GM23338 (cell line): ENCODE measurements at regions not wholly inside any gene's neighbourhood (a gene's known extent, or its start where the extent isn't known, plus 50 kb on each side); places are given as distances from the start of the nearest gene placed in this dataset.

Experiments
- ATAC-seq: fragments of 200-7000 bp; cut with Tn5 transposase; 3 replicates; pipeline ENCODE4 v1.9.1; 2020
- DNase-seq: peaks from one replicate; pipeline ENCODE4 v3.0.0-alpha.2; 2015; ENCODE audit warnings: low spot score
- H2AFZ ChIP-seq: fragments of 200-600 bp; sonication (generic); 2 replicates; pipeline ENCODE4 v1.8.0; 2016; ENCODE audit warnings: antibody characterized with exemption, mild to moderate bottlenecking, moderate library complexity
- H3F3A ChIP-seq: fragments of 200-600 bp; sonication (generic); replicated peaks from 2 replicates; pipeline ENCODE4 v1.8.0; 2017; ENCODE audit warnings: antibody characterized with exemption, mixed run types, low read depth
- H3K27ac ChIP-seq: fragments of 200-600 bp; sonication (generic); 2 replicates; pipeline ENCODE4 v1.6.1; 2016; ENCODE audit warnings: low read depth
- H3K27me3 ChIP-seq: fragments of 200-600 bp; sonication (generic); 2 replicates; pipeline ENCODE4 v1.8.0; 2016; ENCODE audit warnings: mild to moderate bottlenecking, mixed run types, moderate library complexity; ENCODE audit not compliant: insufficient read depth
- H3K36me3 ChIP-seq: fragments of 200-600 bp; sonication (generic); 2 replicates; pipeline ENCODE4 v1.8.0; 2016; ENCODE audit warnings: mild to moderate bottlenecking; ENCODE audit not compliant: insufficient read depth
- H3K4me1 ChIP-seq: fragments of 200-600 bp; sonication (generic); 2 replicates; pipeline ENCODE4 v1.8.0; 2016; ENCODE audit warnings: mild to moderate bottlenecking, moderate library complexity; ENCODE audit not compliant: insufficient read depth
- H3K4me2 ChIP-seq: fragments of 200-600 bp; sonication (generic); 2 replicates; pipeline ENCODE4 v1.7.1; 2017; ENCODE audit warnings: mixed run types
- H3K4me3 ChIP-seq: fragments of 200-600 bp; sonication (generic); 2 replicates; pipeline ENCODE4 v1.6.1; 2016; ENCODE audit warnings: mixed run types
- H3K79me2 ChIP-seq: fragments of 200-600 bp; sonication (generic); replicated peaks from 2 replicates; pipeline ENCODE4 v1.8.0; 2017; ENCODE audit warnings: mild to moderate bottlenecking; ENCODE audit not compliant: insufficient read depth
- H3K9me2 ChIP-seq: fragments of 200-600 bp; sonication (generic); 2 replicates; pipeline ENCODE4 v1.8.0; 2017; ENCODE audit not compliant: insufficient read depth
- H4K20me1 ChIP-seq: fragments of 200-600 bp; sonication (generic); replicated peaks from 2 replicates; pipeline ENCODE4 v1.8.0; 2017; ENCODE audit warnings: mild to moderate bottlenecking; ENCODE audit not compliant: insufficient read depth
- H3K27ac Mint-ChIP-seq: 2 replicates; pipeline ENCODE4 v1.8.0; 2020; ENCODE audit warnings: inconsistent platforms, mild to moderate bottlenecking, moderate library complexity, mixed read lengths
- H3K27me3 Mint-ChIP-seq: 3 replicates; pipeline ENCODE4 v1.8.0; 2022; ENCODE audit warnings: low read depth, mild to moderate bottlenecking, moderate library complexity, mixed read lengths, inconsistent platforms; ENCODE audit not compliant: insufficient read depth, poor library complexity
- H3K36me3 Mint-ChIP-seq: 3 replicates; pipeline ENCODE4 v1.8.0; 2021; ENCODE audit warnings: low read depth, mild to moderate bottlenecking, inconsistent platforms, moderate library complexity, mixed read lengths
- H3K4me1 Mint-ChIP-seq: 3 replicates; pipeline ENCODE4 v1.8.0; 2020; ENCODE audit warnings: mild to moderate bottlenecking, inconsistent platforms, mixed read lengths
- H3K4me3 Mint-ChIP-seq: 3 replicates; pipeline ENCODE4 v1.8.0; 2021; ENCODE audit warnings: moderate library complexity, mild to moderate bottlenecking, inconsistent platforms, mixed read lengths
- H3K9me3 Mint-ChIP-seq: 3 replicates; pipeline ENCODE4 v1.8.0; 2020; ENCODE audit warnings: moderate library complexity, mild to moderate bottlenecking, inconsistent platforms, mixed read lengths
- CREB1 ChIP-seq: fragments of 250-450 bp; sonication (Bioruptor Pico); IDR thresholded peaks from 2 replicates; pipeline ENCODE4 v1.5.0; 2020; ENCODE audit warnings: low read depth, mild to moderate bottlenecking, moderate library complexity
- EZH2 ChIP-seq: fragments of 200-600 bp; sonication (generic); IDR thresholded peaks from one replicate; pipeline ENCODE4 v1.8.0; 2017; ENCODE audit warnings: antibody characterized with exemption, mild to moderate bottlenecking, low read depth; ENCODE audit not compliant: unreplicated experiment
- EZH2phosphoT487 ChIP-seq: fragments of 200-600 bp; sonication (generic); IDR thresholded peaks from one replicate; pipeline ENCODE4 v1.8.1; 2018; ENCODE audit warnings: antibody characterized with exemption; ENCODE audit not compliant: unreplicated experiment
- JUNB ChIP-seq: IDR thresholded peaks from one replicate; pipeline ENCODE4 v1.6.1; 2016; ENCODE audit warnings: antibody characterized with exemption; ENCODE audit not compliant: unreplicated experiment
- NANOG ChIP-seq: IDR thresholded peaks from 2 replicates; pipeline ENCODE4 v1.6.1; 2016; ENCODE audit warnings: antibody characterized with exemption, borderline replicate concordance
- POLR2AphosphoS5 ChIP-seq: IDR thresholded peaks from 2 replicates; pipeline ENCODE4 v1.6.1; 2016; ENCODE audit warnings: antibody characterized with exemption, low read depth
- STAT1 ChIP-seq: IDR thresholded peaks from one replicate; pipeline ENCODE4 v1.6.1; 2016; ENCODE audit warnings: antibody characterized with exemption; ENCODE audit not compliant: unreplicated experiment
- ZNF114 ChIP-seq: fragments of 250-450 bp; sonication (Bioruptor Pico); IDR thresholded peaks from 2 replicates; pipeline ENCODE4 v1.5.0; 2020; ENCODE audit warnings: mild to moderate bottlenecking, moderate library complexity
- ZNF331 ChIP-seq: fragments of 250-450 bp; sonication (Bioruptor Pico); IDR thresholded peaks from 2 replicates; pipeline ENCODE4 v1.5.0; 2020; ENCODE audit warnings: low read depth, mild to moderate bottlenecking, moderate library complexity
- TF ChIP-seq, protein P1 (sequence below): fragments of 250-450 bp; sonication (Bioruptor Pico); IDR thresholded peaks from 2 replicates; pipeline ENCODE4 v1.5.0; 2020; ENCODE audit warnings: mild to moderate bottlenecking, moderate library complexity
- TF ChIP-seq, protein P2 (sequence below), 2 experiments: fragments of 200-600 bp in 1 of 2; sonication (generic) in 1 of 2; conservative IDR thresholded peaks; 2 replicates each; pipeline versions ENCODE4 v1.5.1 to v1.6.1; 2016 to 2017; ENCODE audit warnings: antibody characterized with exemption in 2 of 2, low read depth in 2 of 2, mild to moderate bottlenecking in 2 of 2, moderate library complexity in 1 of 2
- TF ChIP-seq, protein P3 (sequence below): IDR thresholded peaks from 2 replicates; pipeline ENCODE4 v1.6.1; 2016; ENCODE audit warnings: antibody characterized with exemption
- TF ChIP-seq, protein P4 (sequence below): IDR thresholded peaks from one replicate; pipeline ENCODE4 v1.6.1; 2018; ENCODE audit warnings: antibody characterized with exemption; ENCODE audit not compliant: unreplicated experiment

DNA sequence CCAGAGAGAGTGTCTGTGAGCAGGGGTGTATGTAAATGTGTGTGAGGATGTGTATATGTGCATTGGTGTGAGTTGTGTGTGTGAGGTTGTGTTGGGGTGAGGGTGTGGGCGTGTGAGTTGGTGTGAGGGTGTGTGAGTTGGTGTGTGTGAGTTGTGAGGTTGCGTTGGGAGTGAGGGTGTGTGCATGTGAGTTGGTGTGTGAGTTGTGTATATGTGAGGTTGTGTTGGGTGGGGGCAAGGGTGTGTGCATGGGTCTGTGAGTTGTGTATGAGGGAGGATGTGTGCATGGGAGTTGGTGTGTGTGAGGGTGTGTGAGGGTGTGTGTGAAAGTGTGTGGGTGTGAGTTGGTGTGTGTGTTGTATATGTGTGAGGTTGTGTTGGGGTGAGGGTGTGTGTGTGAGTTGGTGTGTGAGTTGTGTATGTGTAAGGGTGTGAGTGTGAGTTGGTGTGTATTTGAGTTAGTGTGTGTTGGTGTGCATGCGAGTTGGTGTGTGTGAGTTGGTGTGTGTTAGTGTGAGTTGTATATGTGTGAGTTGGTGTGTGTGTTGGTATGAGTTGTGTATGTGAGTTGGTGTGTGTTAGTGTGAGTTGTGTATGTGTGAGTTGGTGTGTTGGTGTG lies 161.6 kb upstream of the IER5L start:
- no peak for ATAC-seq
- Histone ChIP-seq H2AFZ (no peak overlapping the region), H4K20me1 (no peaks in the 10 kb centered on the region), H3K9me2 (no peaks in the 10 kb centered on the region), H3K4me1 (peaks cover 36% of the 10 kb centered on the region), H3K4me2 (no peak overlapping the region), H3K4me3 (no peak overlapping the region), H3F3A (peaks cover 31% of the 10 kb centered on the region), H3K27ac (no peak overlapping the region), H3K36me3 (no peaks in the 10 kb centered on the region), H3K27me3 (no peaks in the 10 kb centered on the region), H3K79me2 (no peaks in the 10 kb centered on the region)
- DNase-seq: no peak
- no peaks in the 10 kb centered on the region for H3K9me3 Mint-ChIP-seq
- no peak overlapping the region for H3K27ac Mint-ChIP-seq
- no peak for TF ChIP-seq CREB1 (CRISPR knock-in tag)
- TF ChIP-seq, protein P1, sequence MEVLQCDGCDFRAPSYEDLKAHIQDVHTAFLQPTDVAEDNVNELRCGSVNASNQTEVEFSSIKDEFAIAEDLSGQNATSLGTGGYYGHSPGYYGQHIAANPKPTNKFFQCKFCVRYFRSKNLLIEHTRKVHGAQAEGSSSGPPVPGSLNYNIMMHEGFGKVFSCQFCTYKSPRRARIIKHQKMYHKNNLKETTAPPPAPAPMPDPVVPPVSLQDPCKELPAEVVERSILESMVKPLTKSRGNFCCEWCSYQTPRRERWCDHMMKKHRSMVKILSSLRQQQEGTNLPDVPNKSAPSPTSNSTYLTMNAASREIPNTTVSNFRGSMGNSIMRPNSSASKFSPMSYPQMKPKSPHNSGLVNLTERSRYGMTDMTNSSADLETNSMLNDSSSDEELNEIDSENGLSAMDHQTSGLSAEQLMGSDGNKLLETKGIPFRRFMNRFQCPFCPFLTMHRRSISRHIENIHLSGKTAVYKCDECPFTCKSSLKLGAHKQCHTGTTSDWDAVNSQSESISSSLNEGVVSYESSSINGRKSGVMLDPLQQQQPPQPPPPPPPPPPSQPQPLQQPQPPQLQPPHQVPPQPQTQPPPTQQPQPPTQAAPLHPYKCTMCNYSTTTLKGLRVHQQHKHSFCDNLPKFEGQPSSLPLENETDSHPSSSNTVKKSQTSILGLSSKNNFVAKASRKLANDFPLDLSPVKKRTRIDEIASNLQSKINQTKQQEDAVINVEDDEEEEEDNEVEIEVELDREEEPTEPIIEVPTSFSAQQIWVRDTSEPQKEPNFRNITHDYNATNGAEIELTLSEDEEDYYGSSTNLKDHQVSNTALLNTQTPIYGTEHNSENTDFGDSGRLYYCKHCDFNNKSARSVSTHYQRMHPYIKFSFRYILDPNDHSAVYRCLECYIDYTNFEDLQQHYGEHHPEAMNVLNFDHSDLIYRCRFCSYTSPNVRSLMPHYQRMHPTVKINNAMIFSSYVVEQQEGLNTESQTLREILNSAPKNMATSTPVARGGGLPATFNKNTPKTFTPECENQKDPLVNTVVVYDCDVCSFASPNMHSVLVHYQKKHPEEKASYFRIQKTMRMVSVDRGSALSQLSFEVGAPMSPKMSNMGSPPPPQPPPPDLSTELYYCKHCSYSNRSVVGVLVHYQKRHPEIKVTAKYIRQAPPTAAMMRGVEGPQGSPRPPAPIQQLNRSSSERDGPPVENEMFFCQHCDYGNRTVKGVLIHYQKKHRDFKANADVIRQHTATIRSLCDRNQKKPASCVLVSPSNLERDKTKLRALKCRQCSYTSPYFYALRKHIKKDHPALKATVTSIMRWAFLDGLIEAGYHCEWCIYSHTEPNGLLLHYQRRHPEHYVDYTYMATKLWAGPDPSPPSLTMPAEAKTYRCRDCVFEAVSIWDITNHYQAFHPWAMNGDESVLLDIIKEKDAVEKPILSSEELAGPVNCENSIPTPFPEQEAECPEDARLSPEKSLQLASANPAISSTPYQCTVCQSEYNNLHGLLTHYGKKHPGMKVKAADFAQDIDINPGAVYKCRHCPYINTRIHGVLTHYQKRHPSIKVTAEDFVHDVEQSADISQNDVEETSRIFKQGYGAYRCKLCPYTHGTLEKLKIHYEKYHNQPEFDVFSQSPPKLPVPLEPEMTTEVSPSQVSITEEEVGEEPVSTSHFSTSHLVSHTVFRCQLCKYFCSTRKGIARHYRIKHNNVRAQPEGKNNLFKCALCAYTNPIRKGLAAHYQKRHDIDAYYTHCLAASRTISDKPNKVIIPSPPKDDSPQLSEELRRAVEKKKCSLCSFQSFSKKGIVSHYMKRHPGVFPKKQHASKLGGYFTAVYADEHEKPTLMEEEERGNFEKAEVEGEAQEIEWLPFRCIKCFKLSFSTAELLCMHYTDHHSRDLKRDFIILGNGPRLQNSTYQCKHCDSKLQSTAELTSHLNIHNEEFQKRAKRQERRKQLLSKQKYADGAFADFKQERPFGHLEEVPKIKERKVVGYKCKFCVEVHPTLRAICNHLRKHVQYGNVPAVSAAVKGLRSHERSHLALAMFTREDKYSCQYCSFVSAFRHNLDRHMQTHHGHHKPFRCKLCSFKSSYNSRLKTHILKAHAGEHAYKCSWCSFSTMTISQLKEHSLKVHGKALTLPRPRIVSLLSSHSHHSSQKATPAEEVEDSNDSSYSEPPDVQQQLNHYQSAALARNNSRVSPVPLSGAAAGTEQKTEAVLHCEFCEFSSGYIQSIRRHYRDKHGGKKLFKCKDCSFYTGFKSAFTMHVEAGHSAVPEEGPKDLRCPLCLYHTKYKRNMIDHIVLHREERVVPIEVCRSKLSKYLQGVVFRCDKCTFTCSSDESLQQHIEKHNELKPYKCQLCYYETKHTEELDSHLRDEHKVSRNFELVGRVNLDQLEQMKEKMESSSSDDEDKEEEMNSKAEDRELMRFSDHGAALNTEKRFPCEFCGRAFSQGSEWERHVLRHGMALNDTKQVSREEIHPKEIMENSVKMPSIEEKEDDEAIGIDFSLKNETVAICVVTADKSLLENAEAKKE: no peak
- no peak for TF ChIP-seq EZH2
- TF ChIP-seq ZNF114 (CRISPR knock-in tag): no peak
- TF ChIP-seq, protein P2, sequence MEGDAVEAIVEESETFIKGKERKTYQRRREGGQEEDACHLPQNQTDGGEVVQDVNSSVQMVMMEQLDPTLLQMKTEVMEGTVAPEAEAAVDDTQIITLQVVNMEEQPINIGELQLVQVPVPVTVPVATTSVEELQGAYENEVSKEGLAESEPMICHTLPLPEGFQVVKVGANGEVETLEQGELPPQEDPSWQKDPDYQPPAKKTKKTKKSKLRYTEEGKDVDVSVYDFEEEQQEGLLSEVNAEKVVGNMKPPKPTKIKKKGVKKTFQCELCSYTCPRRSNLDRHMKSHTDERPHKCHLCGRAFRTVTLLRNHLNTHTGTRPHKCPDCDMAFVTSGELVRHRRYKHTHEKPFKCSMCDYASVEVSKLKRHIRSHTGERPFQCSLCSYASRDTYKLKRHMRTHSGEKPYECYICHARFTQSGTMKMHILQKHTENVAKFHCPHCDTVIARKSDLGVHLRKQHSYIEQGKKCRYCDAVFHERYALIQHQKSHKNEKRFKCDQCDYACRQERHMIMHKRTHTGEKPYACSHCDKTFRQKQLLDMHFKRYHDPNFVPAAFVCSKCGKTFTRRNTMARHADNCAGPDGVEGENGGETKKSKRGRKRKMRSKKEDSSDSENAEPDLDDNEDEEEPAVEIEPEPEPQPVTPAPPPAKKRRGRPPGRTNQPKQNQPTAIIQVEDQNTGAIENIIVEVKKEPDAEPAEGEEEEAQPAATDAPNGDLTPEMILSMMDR (conservative IDR thresholded peaks at IDR 0.05; ENCODE audit: low read depth in 2 of 2): no peak
- no peak for TF ChIP-seq NANOG
- TF ChIP-seq, protein P3, sequence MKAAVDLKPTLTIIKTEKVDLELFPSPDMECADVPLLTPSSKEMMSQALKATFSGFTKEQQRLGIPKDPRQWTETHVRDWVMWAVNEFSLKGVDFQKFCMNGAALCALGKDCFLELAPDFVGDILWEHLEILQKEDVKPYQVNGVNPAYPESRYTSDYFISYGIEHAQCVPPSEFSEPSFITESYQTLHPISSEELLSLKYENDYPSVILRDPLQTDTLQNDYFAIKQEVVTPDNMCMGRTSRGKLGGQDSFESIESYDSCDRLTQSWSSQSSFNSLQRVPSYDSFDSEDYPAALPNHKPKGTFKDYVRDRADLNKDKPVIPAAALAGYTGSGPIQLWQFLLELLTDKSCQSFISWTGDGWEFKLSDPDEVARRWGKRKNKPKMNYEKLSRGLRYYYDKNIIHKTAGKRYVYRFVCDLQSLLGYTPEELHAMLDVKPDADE: no peak
- TF ChIP-seq, protein P4, sequence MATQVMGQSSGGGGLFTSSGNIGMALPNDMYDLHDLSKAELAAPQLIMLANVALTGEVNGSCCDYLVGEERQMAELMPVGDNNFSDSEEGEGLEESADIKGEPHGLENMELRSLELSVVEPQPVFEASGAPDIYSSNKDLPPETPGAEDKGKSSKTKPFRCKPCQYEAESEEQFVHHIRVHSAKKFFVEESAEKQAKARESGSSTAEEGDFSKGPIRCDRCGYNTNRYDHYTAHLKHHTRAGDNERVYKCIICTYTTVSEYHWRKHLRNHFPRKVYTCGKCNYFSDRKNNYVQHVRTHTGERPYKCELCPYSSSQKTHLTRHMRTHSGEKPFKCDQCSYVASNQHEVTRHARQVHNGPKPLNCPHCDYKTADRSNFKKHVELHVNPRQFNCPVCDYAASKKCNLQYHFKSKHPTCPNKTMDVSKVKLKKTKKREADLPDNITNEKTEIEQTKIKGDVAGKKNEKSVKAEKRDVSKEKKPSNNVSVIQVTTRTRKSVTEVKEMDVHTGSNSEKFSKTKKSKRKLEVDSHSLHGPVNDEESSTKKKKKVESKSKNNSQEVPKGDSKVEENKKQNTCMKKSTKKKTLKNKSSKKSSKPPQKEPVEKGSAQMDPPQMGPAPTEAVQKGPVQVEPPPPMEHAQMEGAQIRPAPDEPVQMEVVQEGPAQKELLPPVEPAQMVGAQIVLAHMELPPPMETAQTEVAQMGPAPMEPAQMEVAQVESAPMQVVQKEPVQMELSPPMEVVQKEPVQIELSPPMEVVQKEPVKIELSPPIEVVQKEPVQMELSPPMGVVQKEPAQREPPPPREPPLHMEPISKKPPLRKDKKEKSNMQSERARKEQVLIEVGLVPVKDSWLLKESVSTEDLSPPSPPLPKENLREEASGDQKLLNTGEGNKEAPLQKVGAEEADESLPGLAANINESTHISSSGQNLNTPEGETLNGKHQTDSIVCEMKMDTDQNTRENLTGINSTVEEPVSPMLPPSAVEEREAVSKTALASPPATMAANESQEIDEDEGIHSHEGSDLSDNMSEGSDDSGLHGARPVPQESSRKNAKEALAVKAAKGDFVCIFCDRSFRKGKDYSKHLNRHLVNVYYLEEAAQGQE: no peak
- no peak for TF ChIP-seq JUNB
- no peak for TF ChIP-seq ZNF331 (CRISPR knock-in tag)
- TF ChIP-seq STAT1: no peak
- no peak for TF ChIP-seq EZH2phosphoT487
- no peak for TF ChIP-seq POLR2AphosphoS5
- no peak overlapping the region for H3K4me3 Mint-ChIP-seq
- H3K4me1 Mint-ChIP-seq: peaks cover 21% of the 10 kb centered on the region
- H3K27me3 Mint-ChIP-seq: peaks cover 12% of the 10 kb centered on the region
- peaks cover 8% of the 10 kb centered on the region; the same call in 2 of the 3 replicates for H3K36me3 Mint-ChIP-seq
